DMS53 (cell line): ENCODE measurements at regions not wholly inside any gene's neighbourhood (a gene's known extent, or its start where the extent isn't known, plus 50 kb on each side); places are given as distances from the start of the nearest gene placed in this dataset.
"Not testable (repeated sequence)": the region's sequence is repeated elsewhere in the genome, so short reads cannot be mapped to it uniquely, and the experiment has no call there.

Source experiments
- DNase-seq: peaks from one replicate; lab custom pipeline; 2025; lab: John Stamatoyannopoulos, UW

DNA sequence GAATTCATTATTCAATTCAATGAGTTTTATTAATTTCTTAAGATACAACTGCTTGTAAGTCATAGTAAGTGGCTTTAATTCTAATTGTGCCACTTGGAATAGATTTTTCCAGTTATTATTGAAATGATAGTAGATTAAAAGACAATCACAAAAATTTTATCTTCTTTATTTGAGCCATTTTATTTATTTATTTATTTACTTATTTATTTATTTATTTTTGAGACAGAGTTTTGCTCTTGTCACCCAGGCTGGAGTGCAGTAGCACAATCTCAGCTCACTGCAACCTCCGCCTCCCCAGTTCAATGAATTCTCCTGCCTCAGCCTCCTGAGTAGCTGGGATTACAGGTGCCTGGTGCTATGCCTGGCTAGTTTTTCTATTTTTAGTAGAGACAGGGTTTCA lies 235.7 kb upstream of the DSEL start:
- not testable (repeated sequence) for DNase-seq

GRCh38 chr18:67742954-67743353 lies 226.4 kb upstream of the DSEL start:
- DNase-seq: no peak

DNA sequence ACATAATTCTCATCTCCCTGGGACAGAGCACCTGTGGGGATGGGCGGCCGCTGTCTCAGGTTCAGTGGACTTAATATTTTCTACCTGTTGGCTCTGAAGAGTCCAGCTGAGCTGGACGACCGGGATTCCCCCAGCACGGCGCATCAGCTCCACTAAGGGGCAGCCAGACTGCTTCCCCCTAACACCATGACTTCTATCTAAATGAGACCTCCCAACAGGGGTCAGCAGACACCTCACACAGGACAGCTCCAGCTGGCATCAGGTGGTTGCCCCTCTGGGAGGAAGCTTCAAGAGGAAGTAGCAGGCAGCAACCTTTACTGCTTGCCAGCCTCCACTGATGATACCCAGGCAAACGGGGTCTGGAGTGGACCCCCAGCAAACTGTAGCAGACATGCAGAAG lies 226.0 kb upstream of the DSEL start:
- no peak for DNase-seq

DNA sequence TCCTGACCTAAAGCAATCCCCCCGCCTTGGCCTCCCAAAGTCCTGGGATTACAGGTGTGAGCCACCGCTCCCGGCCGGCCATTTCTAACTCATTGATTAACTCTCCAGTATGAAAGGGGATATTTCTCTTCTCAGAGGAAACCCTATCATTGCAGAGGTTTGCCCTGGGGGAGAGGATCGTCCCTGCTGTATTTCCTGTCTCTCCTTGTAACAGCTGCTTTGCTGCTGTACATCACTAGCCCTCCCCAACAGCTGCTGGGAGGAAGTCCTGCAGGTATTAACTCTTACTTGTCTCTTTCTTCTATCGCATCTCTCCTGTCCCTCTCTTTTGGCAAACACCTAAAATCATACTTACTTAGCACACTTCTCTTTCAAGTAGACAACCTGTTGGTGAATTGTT lies 219.0 kb upstream of the DSEL start:
- DNase-seq: peak; percentile 26

- DNase-seq: peak; percentile 13
Observed at GRCh38 chr18:67733088-67733487, 216.6 kb upstream of the DSEL start.

GRCh38 chr18:67731851-67732250 lies 215.3 kb upstream of the DSEL start:
- DNase-seq: no peak

DNA sequence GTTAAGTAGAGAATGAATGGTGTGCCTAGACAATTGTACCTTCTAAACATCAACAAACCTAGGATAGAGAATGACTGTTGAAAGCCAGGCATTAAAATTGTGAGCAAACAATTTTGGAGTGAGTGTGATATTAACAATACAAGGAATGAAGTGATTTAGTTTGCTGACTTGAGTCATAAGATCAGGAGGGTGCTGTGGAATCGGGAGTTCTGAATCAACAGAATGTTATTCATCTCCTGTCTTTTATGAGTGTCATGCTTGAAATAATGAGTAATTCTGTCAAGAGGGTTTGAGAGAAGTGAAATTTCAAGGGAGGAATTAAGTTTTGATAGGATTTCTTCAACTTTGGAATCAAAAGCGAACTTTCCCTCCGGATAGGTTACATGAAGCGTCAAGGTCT lies 214.4 kb upstream of the DSEL start:
- DNase-seq: peak; percentile 68

DNA sequence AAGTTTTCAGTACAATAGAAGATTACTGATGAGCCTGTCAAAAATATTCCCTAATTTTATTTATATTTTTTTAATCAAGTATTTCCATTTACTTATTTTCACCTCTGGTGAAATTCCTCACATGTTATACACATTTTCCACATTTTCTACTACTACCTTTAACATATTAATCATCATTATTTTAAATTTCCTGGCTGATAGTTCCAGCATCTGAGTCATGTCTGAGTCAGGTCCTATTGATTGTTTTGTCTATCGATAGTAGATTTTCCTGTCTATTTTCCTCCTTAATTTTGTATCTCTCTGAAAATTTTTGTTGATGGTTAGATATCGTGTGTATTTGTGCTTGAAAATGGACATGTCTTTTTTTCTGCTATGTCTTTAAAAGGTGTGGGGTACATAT lies 211.8 kb upstream of the DSEL start:
- no peak for DNase-seq

GRCh38 chr18:67726882-67727281 lies 210.4 kb upstream of the DSEL start:
- peak; percentile 64 for DNase-seq

GRCh38 chr18:67717800-67718199 lies 201.3 kb upstream of the DSEL start:
- DNase-seq: peak; percentile 71

DNA sequence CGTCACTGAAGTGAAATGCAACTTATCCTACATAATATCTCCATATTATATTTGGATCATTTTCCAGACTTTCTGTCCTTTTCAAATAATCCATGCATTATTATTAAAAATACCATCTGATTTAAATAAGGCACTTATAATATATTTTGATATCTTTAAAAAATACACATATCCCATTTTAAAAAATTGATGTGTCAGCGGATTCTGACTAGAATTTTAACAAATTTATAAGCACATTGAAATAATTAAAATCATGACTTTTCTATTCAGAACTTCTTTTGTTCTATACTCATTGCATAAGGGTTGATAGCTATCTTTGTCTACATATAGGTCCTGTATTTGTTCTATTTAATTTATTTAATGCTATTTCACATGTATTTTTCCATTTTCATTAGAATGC lies 199.0 kb upstream of the DSEL start:
- DNase-seq: no peak

DNA sequence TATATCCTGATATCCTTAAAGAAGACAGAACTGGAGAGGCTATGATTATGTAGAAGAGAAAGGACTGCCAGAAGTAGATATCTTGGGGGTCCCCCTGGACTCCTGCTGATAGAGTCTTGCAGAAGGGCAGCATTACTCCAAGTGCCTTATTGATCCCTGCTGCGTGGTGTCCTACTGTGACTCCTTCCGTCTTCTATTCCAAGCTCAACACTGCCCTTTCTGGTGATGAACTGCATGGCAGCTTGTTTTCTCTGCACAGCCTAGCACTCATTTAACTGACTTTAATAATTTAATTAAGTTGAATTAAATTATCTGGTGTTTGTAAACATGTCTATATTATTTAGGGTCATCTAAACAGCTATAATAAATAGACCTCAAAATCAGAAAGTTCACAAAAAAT lies 194.1 kb upstream of the DSEL start:
- peak; percentile 65 for DNase-seq

GRCh38 chr18:67705748-67706147 lies 189.2 kb upstream of the DSEL start:
- peak; percentile 60 for DNase-seq

GRCh38 chr18:67695684-67696083 lies 179.2 kb upstream of the DSEL start:
- DNase-seq: no peak

DNA sequence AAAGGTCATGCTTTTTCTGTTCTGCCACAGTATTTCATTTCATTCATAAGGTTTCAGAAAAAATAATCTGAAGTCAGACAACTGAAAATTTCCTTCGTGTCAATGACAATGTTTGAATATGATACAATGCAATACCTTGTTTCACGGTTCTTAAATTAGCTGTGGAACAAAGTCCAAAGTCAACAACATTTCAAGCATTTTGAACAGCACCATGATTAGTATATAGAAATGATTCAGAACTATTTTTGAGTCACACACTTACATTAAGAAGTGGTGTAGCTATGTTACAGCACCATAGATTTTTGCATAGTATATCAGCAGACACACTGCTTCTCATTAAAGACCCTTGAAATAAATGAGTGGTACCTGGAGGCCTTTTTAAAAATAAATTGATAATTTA lies 178.3 kb upstream of the DSEL start:
- peak; percentile 61 for DNase-seq

DNA sequence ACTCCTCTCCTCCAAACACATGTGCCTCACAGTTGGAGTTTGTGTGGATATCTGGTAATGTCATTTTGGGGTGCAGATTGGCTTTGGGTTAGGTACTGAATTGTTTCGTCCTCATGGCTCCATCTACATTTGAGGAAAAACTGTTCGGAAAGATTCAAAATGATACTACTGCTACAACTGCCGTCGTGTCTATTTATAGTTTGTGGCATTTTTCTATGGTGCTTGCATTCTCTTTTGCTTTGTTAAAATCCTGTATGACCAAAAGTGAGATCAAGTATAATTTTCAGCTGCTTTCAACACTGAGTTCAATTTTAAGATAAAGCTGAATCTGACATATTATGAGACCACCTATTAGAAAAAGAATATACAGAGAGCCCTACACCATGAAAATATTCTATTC lies 176.3 kb upstream of the DSEL start:
- no peak for DNase-seq

- no peak for DNase-seq
Observed at GRCh38 chr18:67682516-67682915, 166.0 kb upstream of the DSEL start.

- DNase-seq: no peak
Observed at GRCh38 chr18:67677489-67677888, 161.0 kb upstream of the DSEL start.

DNA sequence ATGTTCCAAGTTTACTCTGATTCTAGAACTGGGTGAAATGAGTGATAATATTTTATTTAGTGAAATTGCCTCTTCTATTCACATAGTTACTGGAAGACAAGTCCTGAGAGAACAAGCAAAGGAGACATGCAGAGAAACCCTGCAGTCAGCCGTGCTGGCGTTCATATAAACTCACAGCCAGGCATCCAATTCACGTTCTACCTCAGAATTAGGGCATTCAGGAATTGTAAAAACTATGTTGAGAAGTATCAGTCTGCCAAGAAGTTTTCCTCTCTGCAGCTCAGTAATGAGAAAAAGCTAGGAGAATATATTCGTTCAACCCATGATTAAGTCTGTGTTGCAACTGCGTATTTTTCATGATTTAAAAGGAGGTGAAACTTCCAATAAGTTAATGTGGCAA lies 156.2 kb upstream of the DSEL start:
- DNase-seq: no peak

DNA sequence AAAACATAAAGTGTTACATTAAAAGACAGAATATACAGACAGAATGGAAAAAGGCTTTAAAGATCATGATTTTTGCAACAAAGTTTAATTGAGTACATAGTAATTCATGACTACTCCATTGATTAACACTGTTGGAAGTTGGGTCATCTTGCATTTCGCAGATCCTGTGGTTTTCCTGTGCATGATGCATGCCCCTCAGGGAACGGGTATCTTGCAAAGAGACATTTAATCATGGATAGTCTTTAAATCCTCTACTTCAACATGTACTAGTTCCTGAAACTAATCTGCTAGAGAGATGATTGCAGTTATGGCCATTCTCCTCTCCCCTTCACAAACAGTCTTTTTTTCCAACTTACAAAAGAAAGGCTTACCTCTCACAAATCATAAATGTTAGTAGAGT lies 155.6 kb upstream of the DSEL start:
- DNase-seq: no peak

DNA sequence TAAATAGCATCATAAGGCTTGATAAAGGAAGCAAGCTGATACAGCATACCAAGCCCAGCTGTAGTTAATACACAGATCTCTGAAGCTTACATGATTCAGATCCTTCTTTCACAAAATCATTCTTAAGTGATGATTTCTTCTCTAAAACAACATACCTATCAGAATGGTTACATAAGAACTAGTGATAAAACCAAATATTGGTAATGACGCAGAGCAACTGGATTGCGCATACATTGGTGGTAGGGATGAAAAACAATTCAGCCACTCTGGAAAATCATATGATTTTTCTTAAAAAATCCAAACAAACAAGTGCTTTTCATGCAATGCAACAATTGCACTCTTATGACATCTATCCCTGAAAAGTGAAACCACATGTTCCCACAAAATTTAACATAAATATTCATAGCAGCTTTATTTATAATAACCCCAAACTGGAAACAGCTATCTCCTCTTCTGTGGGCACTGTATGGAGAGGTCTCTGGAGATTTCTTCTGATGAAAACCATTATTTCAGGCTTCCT lies 153.6 kb upstream of the DSEL start:
- no peak for DNase-seq

DNA sequence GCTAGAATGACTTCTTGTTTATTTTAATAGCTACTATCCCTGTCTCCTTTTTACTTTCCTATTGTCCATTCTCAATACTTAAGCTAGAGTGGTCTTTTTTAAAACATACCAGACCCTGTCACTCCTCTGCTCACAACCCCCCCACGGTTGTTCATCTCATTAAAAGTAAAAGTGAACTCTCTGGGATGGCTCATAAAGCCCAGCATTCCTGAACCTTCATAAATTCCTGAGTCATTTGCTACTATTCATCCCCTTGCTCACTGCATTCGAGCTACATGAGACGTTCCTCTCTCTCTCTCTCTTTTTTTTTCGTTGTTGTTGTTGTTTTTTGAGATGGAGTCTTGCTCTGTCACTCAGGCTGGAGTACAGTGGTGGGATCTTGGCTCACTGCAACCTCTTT lies 148.7 kb upstream of the DSEL start:
- DNase-seq: no peak

DNA sequence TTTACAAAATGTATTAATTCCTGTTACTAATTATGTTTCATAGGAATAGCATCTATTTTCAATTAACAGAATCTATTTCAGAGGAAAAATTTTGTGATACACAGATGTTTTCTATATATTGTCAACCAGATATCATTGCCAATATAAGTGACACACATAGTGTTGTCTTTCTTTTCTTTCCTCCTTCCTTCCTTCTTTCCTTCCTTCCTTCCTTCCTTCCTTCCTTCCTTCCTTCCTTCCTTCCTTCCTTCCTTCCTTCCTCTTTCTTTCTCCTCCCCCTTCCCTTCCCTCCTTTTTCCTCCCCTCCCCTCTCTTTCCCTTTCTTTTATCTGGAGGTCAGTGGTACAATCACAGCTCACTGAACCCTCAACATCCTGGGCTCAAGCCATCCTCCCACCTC lies 146.5 kb upstream of the DSEL start:
- no peak for DNase-seq

- DNase-seq: no peak
Observed at GRCh38 chr18:67661555-67661954, 145.0 kb upstream of the DSEL start.

GRCh38 chr18:67654101-67654500 lies 137.6 kb upstream of the DSEL start:
- no peak for DNase-seq
